GM12878 (cell line): ENCODE measurements at regions not wholly inside any gene's neighbourhood (a gene's known extent, or its start where the extent isn't known, plus 50 kb on each side); places are given as distances from the start of the nearest gene placed in this dataset.

ENCODE experiments used
- ATAC-seq: fragments of 200-7000 bp; cut with Tn5 transposase; 3 replicates; pipeline ENCODE4 v1.9.1; 2020; ENCODE audit warnings: mild to moderate bottlenecking, moderate library complexity
- BruUV-seq: library from RNA; stranded (reverse); fragments of 400-500 nt; replicated peaks from 2 replicates; lab custom pipeline; 2021; lab: Mats Ljungman, UMichigan
- CTCF ChIA-PET: fragments of 300-600 bp; sonication (Branson Sonifier 250); formaldehyde crosslinking; extraction: SDS; loops from one replicate; lab custom pipeline; 2021; ENCODE audit warnings: inconsistent platforms; lab: Yijun Ruan, JAX
- POLR2A ChIA-PET: fragments of 350-600 bp; formaldehyde crosslinking; extraction: SDS; loops from one replicate; lab custom pipeline; 2021; ENCODE audit warnings: inconsistent platforms; lab: Charles Lee
- RAD21 ChIA-PET: fragments of 300-600 bp; sonication (Branson Sonifier 250); formaldehyde crosslinking; loops from one replicate; lab custom pipeline; 2023; ENCODE audit warnings: antibody characterized with exemption; ENCODE audit not compliant: unreplicated experiment; lab: Charles Lee
- SMC1A ChIA-PET: fragments of 300-600 bp; sonication (Branson Sonifier 250); formaldehyde crosslinking; loops from one replicate; lab custom pipeline; 2023; ENCODE audit not compliant: unreplicated experiment, uncharacterized antibody; lab: Charles Lee
- DNase-seq: peaks from one replicate; pipeline ENCODE4 v3.0.0-alpha.2; 2011; ENCODE audit warnings: low read depth, low spot score
- FAIRE-seq: peaks from 3 replicates; lab custom pipeline; 2011; peaks lifted over from hg19 to GRCh38; lab: Jason Lieb, UNC
- H2AFZ ChIP-seq: 2 replicates; pipeline ENCODE4 v1.6.0; 2011; ENCODE audit warnings: low read depth, low read length, control low read depth; ENCODE audit not compliant: control insufficient read depth
- H3K27ac ChIP-seq: 2 replicates; pipeline ENCODE4 v1.5.1; 2011; ENCODE audit warnings: control low read depth; ENCODE audit not compliant: control insufficient read depth, insufficient read depth
- H3K27me3 ChIP-seq, 2 experiments: replicated peaks in 1 of 2; 2 replicates each; pipeline versions ENCODE4 v1.6.0 to v1.6.1; 2011; ENCODE audit warnings: low read length in 1 of 2; ENCODE audit not compliant: control insufficient read depth in 2 of 2, insufficient read depth in 2 of 2
- H3K36me3 ChIP-seq, 2 experiments: 2 replicates each; pipeline ENCODE4 v1.5.1; 2011; ENCODE audit warnings: low read length in 1 of 2; ENCODE audit not compliant: control insufficient read depth in 2 of 2, insufficient read depth in 2 of 2
- H3K4me1 ChIP-seq: 2 replicates; pipeline ENCODE4 v1.6.1; 2011; ENCODE audit warnings: mild to moderate bottlenecking, low read length, moderate library complexity, mixed read lengths; ENCODE audit not compliant: control insufficient read depth, insufficient read depth
- H3K4me2 ChIP-seq: 2 replicates; pipeline ENCODE4 v1.6.0; 2011; ENCODE audit warnings: control low read depth; ENCODE audit not compliant: control insufficient read depth, insufficient read depth
- H3K4me3 ChIP-seq: fragments of 200-600 bp; sonication (generic); 2 replicates; pipeline ENCODE4 v1.5.1; 2016
- H3K79me2 ChIP-seq: 2 replicates; pipeline ENCODE4 v1.6.0; 2011; ENCODE audit warnings: low read length; ENCODE audit not compliant: control insufficient read depth, insufficient read depth
- H3K9ac ChIP-seq: 2 replicates; pipeline ENCODE4 v1.8.0; 2011; ENCODE audit warnings: low read length, control low read depth, mixed read lengths; ENCODE audit not compliant: control insufficient read depth, insufficient read depth
- H3K9me3 ChIP-seq: replicated peaks from 3 replicates; pipeline ENCODE4 v1.5.1; 2011; ENCODE audit warnings: mild to moderate bottlenecking, low read length; ENCODE audit not compliant: control insufficient read depth, insufficient read depth
- H4K20me1 ChIP-seq: 2 replicates; pipeline ENCODE4 v1.6.0; 2011; ENCODE audit not compliant: control insufficient read depth, insufficient read depth
- ATF7 ChIP-seq: fragments of 450-650 bp; IDR thresholded peaks from 2 replicates; pipeline ENCODE4 v1.6.1; 2016; ENCODE audit warnings: low read depth, mild to moderate bottlenecking
- CBX3 ChIP-seq: fragments of 200-600 bp; sonication (generic); IDR thresholded peaks from 2 replicates; pipeline ENCODE4 v1.6.1; 2016; ENCODE audit warnings: low read depth, borderline replicate concordance
- CHD1 ChIP-seq: IDR thresholded peaks from 2 replicates; pipeline ENCODE4 v1.6.1; 2012; ENCODE audit warnings: low read depth, low read length, improper control_type of control experiment
- CREM ChIP-seq: IDR thresholded peaks from 2 replicates; pipeline ENCODE4 v1.6.1; 2014; ENCODE audit warnings: antibody characterized with exemption, low read depth
- DPF2 ChIP-seq: fragments of 450-650 bp; IDR thresholded peaks from 2 replicates; pipeline ENCODE4 v1.6.1; 2017; ENCODE audit warnings: mild to moderate bottlenecking
- KLF5 ChIP-seq: fragments of 450-650 bp; IDR thresholded peaks from 2 replicates; pipeline ENCODE4 v1.6.1; 2014; ENCODE audit warnings: mild to moderate bottlenecking; ENCODE audit not compliant: partially characterized antibody
- NBN ChIP-seq: fragments of 450-650 bp; IDR thresholded peaks from 2 replicates; pipeline ENCODE4 v1.6.1; 2016
- NR2F1 ChIP-seq: fragments of 450-650 bp; conservative IDR thresholded peaks from 2 replicates; pipeline ENCODE4 v1.6.1; 2017; ENCODE audit warnings: mild to moderate bottlenecking
- RBBP5 ChIP-seq: fragments of 200-600 bp; sonication (generic); conservative IDR thresholded peaks from 2 replicates; pipeline ENCODE4 v1.6.1; 2016
- WGBS: methylation state at CpG from one replicate; pipeline ENCODE4 v1.1.6; 2016; ENCODE audit warnings: low lambda C conversion rate; ENCODE audit not compliant: insufficient replicate concordance, insufficient coverage; ENCODE audit errors: missing lambda C conversion rate; 5-methylcytosine and 5-hydroxymethylcytosine counted together
- in situ Hi-C: fragments of 300-500 bp; cut with MboI; formaldehyde crosslinking; loops from 9 replicates; pipeline ENCODE4 v1.14.3; 2018; ENCODE audit warnings: mixed read lengths
- intact Hi-C: fragments of 100-400 bp; cut with micrococcal nuclease; formaldehyde crosslinking; loops from one replicate; pipeline ENCODE4 v1.14.2; 2022; ENCODE audit not compliant: unreplicated experiment

- no peak for TF ChIP-seq ATF7
- TF ChIP-seq DPF2: no peak
Observed at GRCh38 chr17:64773386-64773835, 111.3 kb upstream of the SMURF2 start (continued).

- 89% methylated on average over 6 of the region's 6 CpGs for WGBS
- SMC1A ChIA-PET: no interaction called here
Observed at GRCh38 chr17:64772845-64773299, 110.8 kb upstream of the SMURF2 start.

More at GRCh38 chr17:64772845-64773299, 110.8 kb upstream of the SMURF2 start:
- no peaks in the 10 kb centered on the region for H3K79me2 ChIP-seq
- in situ Hi-C loops: loop anchor here (10.0 kb wide), 1 partner anchor 172 kb away; no protein-coding TSS in a partner anchor
- RAD21 ChIA-PET: no interaction called here
- TF ChIP-seq NBN: no peak
- no peak for TF ChIP-seq RBBP5
- TF ChIP-seq CREM: no peak
- no peak for TF ChIP-seq CHD1
- TF ChIP-seq CBX3: no peak
- TF ChIP-seq NR2F1: no peak
- no peak for TF ChIP-seq KLF5
- no peak overlapping the region for H3K9ac ChIP-seq
- FAIRE-seq (no peak), DNase-seq (no peak), ATAC-seq (no peak)
- H3K9me3 ChIP-seq: no peaks in the 10 kb centered on the region
- no peak overlapping the region for H2AFZ ChIP-seq
- intact Hi-C loops: no loop called here
- H3K4me2 ChIP-seq: no peak overlapping the region
- H3K36me3 ChIP-seq: no peaks in the 10 kb centered on the region
- no peaks in the 10 kb centered on the region for H4K20me1 ChIP-seq
- CTCF ChIA-PET: interaction anchor here (0.9 to 1.2 kb wide), 2 partner anchors 189 to 353 kb away, joined by 3 to 4 read pairs; no protein-coding TSS in a partner anchor
- H3K27me3 ChIP-seq: no peaks in the 10 kb centered on the region; a peak in 1 of 4 replicates
- H3K4me1 ChIP-seq: peaks cover 9% of the 10 kb centered on the region
- H3K4me3 ChIP-seq: no peak overlapping the region
- BruUV-seq: no TSS peak
- H3K27ac ChIP-seq: no peak overlapping the region
- POLR2A ChIA-PET: no interaction called here
